Activated CD8-positive, alpha-beta T cell treated with anti-CD3 and anti-CD28 coated beads for 36 hours (primary cell): ENCODE measurements at regions not wholly inside any gene's neighbourhood (a gene's known extent, or its start where the extent isn't known, plus 50 kb on each side); places are given as distances from the start of the nearest gene placed in this dataset.

Experiments used
- ATAC-seq: fragments of 200-7000 bp; cut with Tn5 transposase; one replicate; pipeline ENCODE4 v1.10.0; 2021; ENCODE audit warnings: mild to moderate bottlenecking, moderate library complexity
- CTCF ChIA-PET: fragments of 350-600 bp; sonication (Branson Sonifier 250); formaldehyde crosslinking; loops from one replicate; lab custom pipeline; 2021; ENCODE audit warnings: antibody characterized with exemption; lab: Charles Lee
- POLR2A ChIA-PET: fragments of 350-600 bp; sonication (Branson Sonifier 250); formaldehyde crosslinking; loops from one replicate; lab custom pipeline; 2021; ENCODE audit warnings: antibody characterized with exemption; lab: Charles Lee
- DNase-seq: peaks from one replicate; pipeline ENCODE4 v3.0.0-alpha.2; 2020
- H3K27ac Mint-ChIP-seq: one replicate; pipeline ENCODE4 v1.8.0; 2021; ENCODE audit warnings: mild to moderate bottlenecking, mixed read lengths
- H3K27me3 Mint-ChIP-seq: one replicate; pipeline ENCODE4 v1.8.0; 2021; ENCODE audit warnings: mixed read lengths
- H3K36me3 Mint-ChIP-seq: one replicate; pipeline ENCODE4 v1.8.0; 2021; ENCODE audit warnings: low read depth, mixed read lengths
- H3K4me1 Mint-ChIP-seq: one replicate; pipeline ENCODE4 v1.8.0; 2021; ENCODE audit warnings: low read depth, mixed read lengths
- H3K4me3 Mint-ChIP-seq: one replicate; pipeline ENCODE4 v1.8.0; 2021; ENCODE audit warnings: mild to moderate bottlenecking, moderate library complexity, mixed read lengths
- H3K9me3 Mint-ChIP-seq: one replicate; pipeline ENCODE4 v1.8.0; 2021; ENCODE audit warnings: mixed read lengths
- CTCF ChIP-seq: fragments of 200-600 bp; IDR thresholded peaks from one replicate; pipeline ENCODE4 v1.8.0; 2022; ENCODE audit warnings: antibody characterized with exemption, mild to moderate bottlenecking
- intact Hi-C: fragments of 100-400 bp; cut with micrococcal nuclease; formaldehyde crosslinking; loops from one replicate; pipeline ENCODE4 v1.10.0; 2022

DNA sequence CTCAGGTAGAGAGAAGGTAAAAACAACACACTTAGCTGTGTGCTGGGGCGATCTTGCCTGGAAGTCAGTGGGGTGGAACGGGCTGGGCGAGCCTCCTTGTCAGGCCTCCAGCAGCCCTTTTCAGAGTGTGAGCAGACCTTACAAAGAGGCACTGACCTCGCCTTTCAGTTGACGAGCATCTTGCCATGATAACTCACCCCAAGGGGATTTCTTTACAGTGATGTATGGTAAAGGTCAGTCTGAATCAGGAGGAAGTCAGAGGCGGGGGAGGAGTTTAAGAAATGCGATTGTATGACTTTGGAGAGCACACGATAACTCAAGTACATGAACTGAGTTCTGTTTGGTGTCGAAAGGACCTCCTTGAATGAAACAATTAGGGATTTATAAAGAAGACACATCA lies 326.5 kb upstream of the PROX1 start:
- TF ChIP-seq CTCF, result no peak
- intact Hi-C loops, result no loop called here
- no peaks in the 10 kb centered on the region for H3K4me1 Mint-ChIP-seq
- DNase-seq (peak; percentile 28), ATAC-seq (peak; percentile 39)
- no peak overlapping the region for H3K27ac Mint-ChIP-seq
- no peak overlapping the region for H3K4me3 Mint-ChIP-seq
- ChIA-PET POLR2A (no interaction called here), CTCF (no interaction called here)
- no peaks in the 10 kb centered on the region for H3K36me3 Mint-ChIP-seq
- no peaks in the 10 kb centered on the region for H3K9me3 Mint-ChIP-seq
- no peaks in the 10 kb centered on the region for H3K27me3 Mint-ChIP-seq

GRCh38 chr1:213666113-213666512 lies 321.7 kb upstream of the PROX1 start:
- Mint-ChIP-seq H3K9me3 (no peaks in the 10 kb centered on the region), H3K27me3 (no peaks in the 10 kb centered on the region), H3K36me3 (no peaks in the 10 kb centered on the region), H3K27ac (no peak overlapping the region), H3K4me3 (no peak overlapping the region), H3K4me1 (peaks cover 5% of the 10 kb centered on the region)
- POLR2A ChIA-PET, result no interaction called here
- intact Hi-C loops, result no loop called here
- CTCF ChIA-PET, result no interaction called here
- no peak for ATAC-seq
- no peak for DNase-seq
- no peak for TF ChIP-seq CTCF

DNA sequence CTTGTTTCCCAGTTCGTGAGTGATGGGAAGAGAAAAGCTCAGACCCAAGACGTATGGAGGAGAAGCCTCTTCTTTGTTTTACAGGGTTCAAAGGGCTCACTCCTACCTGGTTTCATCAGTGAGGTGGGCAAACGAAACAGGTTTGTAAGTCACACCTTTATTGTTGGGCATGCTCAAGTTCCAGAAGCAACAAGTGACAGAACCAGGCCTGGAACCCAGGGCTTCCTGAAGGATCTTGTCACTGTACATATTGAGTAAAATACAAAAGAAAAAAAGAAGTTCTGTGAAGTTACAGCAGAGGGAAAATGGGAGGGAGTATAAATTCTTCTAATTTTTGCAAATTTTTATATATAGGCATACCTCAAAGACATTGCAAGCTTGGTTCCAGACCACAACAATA lies 320.9 kb upstream of the PROX1 start:
- ChIA-PET POLR2A (no interaction called here), CTCF (no interaction called here)
- no peaks in the 10 kb centered on the region for H3K36me3 Mint-ChIP-seq
- H3K4me1 Mint-ChIP-seq, result peaks cover 5% of the 10 kb centered on the region
- no peaks in the 10 kb centered on the region for H3K9me3 Mint-ChIP-seq
- TF ChIP-seq CTCF, result no peak
- ATAC-seq, result no peak
- intact Hi-C loops, result no loop called here
- no peak overlapping the region for H3K27ac Mint-ChIP-seq
- H3K27me3 Mint-ChIP-seq, result no peaks in the 10 kb centered on the region
- no peak overlapping the region for H3K4me3 Mint-ChIP-seq
- DNase-seq, result no peak

DNA sequence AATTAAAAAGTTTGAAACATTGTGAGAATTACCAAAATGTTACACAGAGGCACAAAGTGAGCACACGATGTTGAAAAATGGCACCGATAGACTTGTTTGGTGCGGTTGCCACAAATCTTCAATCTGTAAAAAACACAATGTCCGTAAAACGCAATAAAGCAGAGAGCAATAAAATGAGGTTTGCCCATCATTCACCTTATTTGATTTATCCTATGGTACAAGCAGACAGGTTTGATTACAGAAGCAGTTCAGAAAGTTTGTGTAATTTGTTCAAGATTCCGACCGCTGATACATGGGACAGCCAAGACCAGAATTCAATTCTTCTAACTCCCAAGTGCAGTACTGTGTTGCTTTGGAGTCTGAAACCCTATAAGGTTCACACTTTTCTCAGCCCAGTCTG lies 318.3 kb upstream of the PROX1 start:
- Mint-ChIP-seq H3K4me1 (peaks cover 5% of the 10 kb centered on the region), H3K4me3 (no peak overlapping the region), H3K27ac (no peak overlapping the region), H3K9me3 (no peaks in the 10 kb centered on the region), H3K36me3 (no peaks in the 10 kb centered on the region), H3K27me3 (no peaks in the 10 kb centered on the region)
- ATAC-seq (no peak), DNase-seq (no peak)
- intact Hi-C loops, result no loop called here
- ChIA-PET POLR2A (no interaction called here), CTCF (no interaction called here)
- no peak for TF ChIP-seq CTCF

DNA sequence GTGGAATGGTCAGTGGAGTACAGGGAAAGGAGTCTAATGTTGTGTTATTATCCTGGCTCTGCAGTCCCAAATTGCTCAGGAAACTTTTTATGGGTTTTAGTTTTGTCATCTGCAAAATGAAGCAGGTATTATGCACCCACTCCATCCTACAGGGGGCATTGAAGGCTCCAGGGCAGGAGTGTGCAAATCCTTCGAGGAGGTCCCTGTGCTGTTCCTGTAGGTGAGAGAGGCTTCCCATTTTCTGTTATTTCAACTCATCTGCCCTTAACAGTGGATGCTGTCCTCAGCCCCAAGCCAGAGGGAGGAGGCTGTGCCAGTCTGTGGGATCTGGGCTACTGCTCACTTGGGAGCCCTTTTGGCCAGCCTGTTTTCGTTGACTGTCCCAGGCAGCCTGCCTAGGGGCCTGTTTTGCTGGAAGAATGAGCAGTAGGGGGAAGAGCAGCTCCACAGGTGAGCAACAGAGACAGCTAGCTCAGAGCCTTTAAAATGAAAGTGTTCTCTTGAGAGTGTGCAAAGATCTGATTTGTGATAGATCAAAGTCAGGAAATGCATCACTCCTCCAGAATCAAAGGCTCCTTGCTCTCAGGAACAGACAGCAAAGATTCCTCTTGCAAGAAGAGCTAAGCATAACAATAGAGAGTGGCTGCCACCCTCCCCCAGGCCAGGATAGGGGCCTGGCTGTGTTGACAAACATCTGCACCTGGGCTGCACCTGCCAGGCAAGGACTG lies 317.6 kb upstream of the PROX1 start:
- Mint-ChIP-seq H3K9me3 (no peaks in the 10 kb centered on the region), H3K4me3 (no peak overlapping the region), H3K27ac (no peak overlapping the region), H3K4me1 (peaks cover 5% of the 10 kb centered on the region), H3K36me3 (no peaks in the 10 kb centered on the region), H3K27me3 (no peaks in the 10 kb centered on the region)
- no peak for ATAC-seq
- ChIA-PET CTCF (no interaction called here), POLR2A (no interaction called here)
- TF ChIP-seq CTCF, result no peak
- DNase-seq, result no peak
- intact Hi-C loops, result no loop called here
